ENCODE measurements at regions not wholly inside any gene's neighbourhood (a gene's known extent, or its start where the extent isn't known, plus 50 kb on each side); places are given as distances from the start of the nearest gene placed in this dataset.

DNA sequence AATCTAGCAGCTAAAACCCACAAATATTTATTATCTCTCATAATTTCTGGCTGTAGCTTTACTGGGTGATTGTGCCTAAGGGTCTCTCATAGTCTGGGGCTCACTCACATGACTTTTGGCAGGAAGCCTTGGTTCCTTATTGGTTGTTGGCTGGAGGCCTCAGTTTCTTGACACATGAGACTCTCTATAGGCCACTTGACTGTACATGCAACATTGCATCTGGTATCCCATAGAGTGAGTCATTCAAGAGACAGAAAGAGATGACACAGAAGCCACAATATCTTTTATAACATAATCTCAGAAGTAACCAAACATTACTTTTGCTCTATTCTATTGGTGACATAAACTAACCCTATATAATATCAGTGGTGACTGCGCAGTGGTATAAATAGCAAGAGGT, 128.5 kb upstream of the HNRNPU start:
- TF ChIP-seq, protein P1, sequence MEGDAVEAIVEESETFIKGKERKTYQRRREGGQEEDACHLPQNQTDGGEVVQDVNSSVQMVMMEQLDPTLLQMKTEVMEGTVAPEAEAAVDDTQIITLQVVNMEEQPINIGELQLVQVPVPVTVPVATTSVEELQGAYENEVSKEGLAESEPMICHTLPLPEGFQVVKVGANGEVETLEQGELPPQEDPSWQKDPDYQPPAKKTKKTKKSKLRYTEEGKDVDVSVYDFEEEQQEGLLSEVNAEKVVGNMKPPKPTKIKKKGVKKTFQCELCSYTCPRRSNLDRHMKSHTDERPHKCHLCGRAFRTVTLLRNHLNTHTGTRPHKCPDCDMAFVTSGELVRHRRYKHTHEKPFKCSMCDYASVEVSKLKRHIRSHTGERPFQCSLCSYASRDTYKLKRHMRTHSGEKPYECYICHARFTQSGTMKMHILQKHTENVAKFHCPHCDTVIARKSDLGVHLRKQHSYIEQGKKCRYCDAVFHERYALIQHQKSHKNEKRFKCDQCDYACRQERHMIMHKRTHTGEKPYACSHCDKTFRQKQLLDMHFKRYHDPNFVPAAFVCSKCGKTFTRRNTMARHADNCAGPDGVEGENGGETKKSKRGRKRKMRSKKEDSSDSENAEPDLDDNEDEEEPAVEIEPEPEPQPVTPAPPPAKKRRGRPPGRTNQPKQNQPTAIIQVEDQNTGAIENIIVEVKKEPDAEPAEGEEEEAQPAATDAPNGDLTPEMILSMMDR (conservative IDR thresholded peaks at IDR 0.05 in 1 of 2, IDR thresholded peaks at IDR 0.05 in 1 of 2; ENCODE audit: extremely low read depth in 1 of 2, insufficient read depth in 1 of 2, low read depth in 1 of 2, low read length in 2 of 2): no peak
- no peak for TF ChIP-seq EZH2 (IDR thresholded peaks at IDR 0.05; ENCODE audit: borderline replicate concordance, low read length)

Measured in mammary epithelial cell (primary cell).